Heart right ventricle (tissue), 16 donors: ENCODE measurements at regions not wholly inside any gene's neighbourhood (a gene's known extent, or its start where the extent isn't known, plus 50 kb on each side); places are given as distances from the start of the nearest gene placed in this dataset.

Source experiments
- ATAC-seq, 8 donors: fragments of 200-7000 bp; cut with Tn5 transposase; one replicate each; pipeline ENCODE4 v1.9.1; 2020; ENCODE audit warnings: mild to moderate bottlenecking in 8 of 8, moderate library complexity in 8 of 8, moderate number of reproducible peaks in 1 of 8
- DNase-seq, 2 donors: peaks; one replicate each; pipeline ENCODE4 v3.0.0-alpha.2; 2020
- H3K27ac ChIP-seq, 10 donors: fragments of 200-600 bp; sonication (generic) in 2 of 10; one replicate each; pipeline versions ENCODE4 v1.5.0 to v1.8.0; 2020 to 2022; ENCODE audit warnings: mild to moderate bottlenecking in 3 of 10
- H3K27me3 ChIP-seq, 7 donors: fragments of 200-600 bp; one replicate each; pipeline ENCODE4 v1.8.0; 2021 to 2022; ENCODE audit warnings: mild to moderate bottlenecking in 2 of 7
- H3K36me3 ChIP-seq, 9 donors: fragments of 200-600 bp; sonication (generic) in 1 of 9; one replicate each; pipeline versions ENCODE4 v1.5.0 to v1.8.0; 2020 to 2022; ENCODE audit warnings: mild to moderate bottlenecking in 2 of 9
- H3K4me1 ChIP-seq, 9 donors: fragments of 200-600 bp; sonication (generic) in 1 of 9; one replicate each; pipeline versions ENCODE4 v1.5.0 to v1.8.0; 2020 to 2022; ENCODE audit warnings: mild to moderate bottlenecking in 4 of 9
- H3K4me3 ChIP-seq, 10 donors: fragments of 200-600 bp; sonication (generic) in 2 of 10; one replicate each; pipeline versions ENCODE4 v1.5.0 to v1.8.0; 2020 to 2022; ENCODE audit warnings: mild to moderate bottlenecking in 7 of 10, moderate library complexity in 2 of 10
- H3K9me3 ChIP-seq, 11 donors: fragments of 200-600 bp in 10 of 11; sonication (generic) in 2 of 11; one replicate each; pipeline versions ENCODE4 v1.5.0 to v1.8.0; 2013 to 2022; ENCODE audit warnings: mild to moderate bottlenecking in 2 of 11, control low read depth in 1 of 11, moderate library complexity in 1 of 11
- CTCF ChIP-seq, 9 donors: fragments of 200-600 bp; sonication (generic) in 2 of 9; IDR thresholded peaks; one replicate each; pipeline versions ENCODE4 v1.5.0 to v1.8.0; 2021 to 2022; ENCODE audit warnings: antibody characterized with exemption in 9 of 9, mild to moderate bottlenecking in 5 of 9, moderate library complexity in 1 of 9
- WGBS, 2 donors: extraction: QIAGEN DNeasy Blood & Tissue Kit; methylation state at CpG; one replicate each; pipeline ENCODE4 v1.1.7; 2013; ENCODE audit warnings: inconsistent platforms in 1 of 2; 5-methylcytosine and 5-hydroxymethylcytosine counted together
- intact Hi-C, 10 donors: fragments of 100-400 bp; cut with DNase I; formaldehyde crosslinking; loops; one replicate each; pipeline versions ENCODE4 v1.11.1 to v1.14.2; 2022
- donor health status: Arrhythmogenic right ventricular cardiomyopathy.
- donor health status: ischemic (EF 13 %, LVEDD 7.1; RV severe dilation, severe dysfunction).
- donor health status: healthy with polysubstance abuse.
- donor health status: DM: no; HTN: yes; CAD: no.
- donor health status: DM: no; HTN: no; CAD: no.
- donor health status: ischemic (EF 25% LVEDD 6.9; RV normal size, moderate dysfunction).
- donor health status: ischemic (EF 25% LVEDD 5.7; RV mildly dilated, moderate dysfunction).
- donor health status: healthy.
- donor health status: DM: yes; HTN: yes; CAD: no.
- donor health status: Ischemic cardiomyopathy.
- donor health status: ischemic (EF 35%, LVEDD 5.7; RV mildly dilated, moderate dysfunction).
- donor health status: nonischemic (EF 11% LVEDD 7.7; RV severe dilation, severe dysfunction).
- donor health status: DM: yes; HTN: yes; CAD: no.
- donor health status: PGD.
- donor health status: ischemic (EF 29% LVEDD 5.4; RV normal size, mild dysfunction).
- donor health status: nonischemic (EF 23%, LVEDD 6.1; RV moderate dilation, normal function).

GRCh38 chr5:89130851-89131250, 247.9 kb upstream of the MEF2C start:
- ATAC-seq (no peak), DNase-seq (no peak)
- intact Hi-C loops: no loop called here
- WGBS, 2 donors: 98% methylated on average over 1 of the region's 1 CpG
- no peaks in the 10 kb centered on the region for H3K9me3 ChIP-seq
- H3K27ac ChIP-seq: no peak overlapping the region
- no peak overlapping the region for H3K4me3 ChIP-seq
- H3K27me3 ChIP-seq: no peaks in the 10 kb centered on the region
- no peaks in the 10 kb centered on the region for H3K36me3 ChIP-seq
- H3K4me1 ChIP-seq: no peaks in the 10 kb centered on the region
- no peak for TF ChIP-seq CTCF (IDR thresholded peaks at IDR 0.05)

DNA sequence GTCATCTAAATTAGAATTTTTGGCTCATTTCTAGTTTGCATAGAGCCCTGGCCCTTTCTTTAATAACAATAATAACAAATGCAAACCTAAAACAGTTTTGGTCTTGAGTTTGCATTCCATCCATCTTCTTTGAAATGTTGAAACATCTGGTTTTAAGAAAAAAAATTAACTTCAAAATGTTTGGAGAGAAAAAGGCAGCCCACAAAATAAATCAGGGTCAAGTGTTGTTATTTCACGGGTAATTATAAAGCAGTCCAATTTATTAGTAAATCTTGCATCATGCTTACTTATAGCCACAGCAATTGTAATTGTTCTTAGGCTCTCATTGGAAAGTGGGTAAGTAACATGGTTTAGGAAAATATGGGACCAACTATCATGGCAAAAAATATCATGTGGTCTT, 247.0 kb upstream of the MEF2C start:
- Histone ChIP-seq H3K9me3 (no peaks in the 10 kb centered on the region), H3K27ac (no peak overlapping the region), H3K4me3 (no peak overlapping the region), H3K27me3 (no peaks in the 10 kb centered on the region), H3K4me1 (no peaks in the 10 kb centered on the region), H3K36me3 (no peaks in the 10 kb centered on the region)
- no peak for ATAC-seq
- no peak for DNase-seq
- intact Hi-C loops: no loop called here
- 93 to 96% methylated on average over 1 of the region's 1 CpG for WGBS, 2 donors
- TF ChIP-seq CTCF (IDR thresholded peaks at IDR 0.05): no peak

- DNase-seq: no peak
- Histone ChIP-seq H3K27ac (no peak overlapping the region), H3K4me3 (no peak overlapping the region), H3K4me1 (no peaks in the 10 kb centered on the region), H3K27me3 (no peaks in the 10 kb centered on the region), H3K36me3 (no peaks in the 10 kb centered on the region), H3K9me3 (no peaks in the 10 kb centered on the region)
- no peak for TF ChIP-seq CTCF (IDR thresholded peaks at IDR 0.05)
- intact Hi-C loops: no loop called here
- no peak for ATAC-seq
- WGBS, 2 donors: 78 to 80% methylated on average over 2 of the region's 2 CpGs
These were observed 246.1 kb upstream of the MEF2C start for GRCh38 chr5:89128906-89129625.

DNA sequence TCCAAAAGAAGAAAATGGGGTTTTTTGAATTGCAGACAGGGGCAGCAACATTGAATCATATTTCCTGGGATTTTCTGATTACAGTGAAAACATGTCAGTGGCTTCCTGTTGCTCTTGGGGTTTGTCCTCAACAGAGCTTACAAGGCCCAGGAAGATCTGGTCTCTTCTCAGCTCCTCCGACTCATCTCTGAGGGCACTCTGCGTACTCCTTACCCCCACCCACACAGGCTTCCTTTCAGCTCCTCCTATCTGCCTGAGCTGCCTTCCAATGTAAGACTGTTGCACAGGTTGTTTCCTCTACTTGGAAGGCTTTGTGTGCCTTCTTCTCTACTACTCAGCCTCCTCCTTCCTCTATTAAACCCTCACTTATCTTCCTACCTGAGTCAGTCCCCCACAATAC, 245.1 kb upstream of the MEF2C start:
- no peaks in the 10 kb centered on the region for H3K27me3 ChIP-seq
- no peaks in the 10 kb centered on the region for H3K36me3 ChIP-seq
- TF ChIP-seq CTCF (IDR thresholded peaks at IDR 0.05): no peak
- no peak for ATAC-seq
- H3K4me3 ChIP-seq: no peak overlapping the region
- DNase-seq: no peak
- H3K9me3 ChIP-seq: no peaks in the 10 kb centered on the region
- H3K27ac ChIP-seq: no peak overlapping the region
- intact Hi-C loops: no loop called here
- 65 to 71% methylated on average over 2 of the region's 2 CpGs for WGBS, 2 donors
- H3K4me1 ChIP-seq: no peaks in the 10 kb centered on the region
